Spleen (tissue), 11 donors: ENCODE measurements at regions not wholly inside any gene's neighbourhood (a gene's known extent, or its start where the extent isn't known, plus 50 kb on each side); places are given as distances from the start of the nearest gene placed in this dataset.

Experiments
- DNase-seq: peaks from one replicate; pipeline ENCODE4 v3.0.0-alpha.2; 2020
- H3K27ac ChIP-seq, 8 donors: fragments of 200-600 bp; sonication (generic) in 7 of 8; 1 replicate in 4 of 8; 2 replicates in 4 of 8; pipeline versions ENCODE4 v1.5.0 to v1.8.0; 2016 to 2021; ENCODE audit warnings: inconsistent platforms in 4 of 8, mild to moderate bottlenecking in 4 of 8, moderate library complexity in 1 of 8
- H3K27me3 ChIP-seq, 7 donors: fragments of 200-600 bp; sonication (generic) in 6 of 7; replicated peaks in 1 of 7; 1 replicate in 4 of 7; 2 replicates in 3 of 7; pipeline versions ENCODE4 v1.5.0 to v1.8.0; 2016 to 2021; ENCODE audit warnings: inconsistent platforms in 3 of 7, mild to moderate bottlenecking in 1 of 7
- H3K36me3 ChIP-seq, 6 donors: fragments of 200-600 bp; sonication (generic) in 5 of 6; 1 replicate in 4 of 6; 2 replicates in 2 of 6; pipeline versions ENCODE4 v1.5.0 to v1.8.0; 2016 to 2021; ENCODE audit warnings: inconsistent platforms in 2 of 6
- H3K4me1 ChIP-seq, 6 donors: fragments of 200-600 bp; sonication (generic) in 5 of 6; 1 replicate in 3 of 6; 2 replicates in 3 of 6; pipeline versions ENCODE4 v1.5.0 to v1.8.0; 2016 to 2021; ENCODE audit warnings: inconsistent platforms in 3 of 6
- H3K4me3 ChIP-seq, 8 donors: fragments of 200-600 bp; sonication (generic) in 7 of 8; 1 replicate in 4 of 8; 2 replicates in 4 of 8; pipeline versions ENCODE4 v1.5.0 to v1.8.0; 2016 to 2021; ENCODE audit warnings: inconsistent platforms in 4 of 8, mild to moderate bottlenecking in 4 of 8, moderate library complexity in 2 of 8
- H3K9me3 ChIP-seq, 8 donors: fragments of 200-600 bp; sonication (generic) in 7 of 8; 1 replicate in 4 of 8; 2 replicates in 4 of 8; pipeline versions ENCODE4 v1.5.0 to v1.8.0; 2016 to 2021; ENCODE audit warnings: inconsistent platforms in 4 of 8
- POLR2A ChIP-seq, 3 donors: fragments of 450-650 bp; IDR thresholded peaks; one replicate each; pipeline ENCODE4 v1.5.1; 2017; ENCODE audit warnings: antibody characterized with exemption in 3 of 3, mild to moderate bottlenecking in 1 of 3
- POLR2AphosphoS5 ChIP-seq, 3 donors: sonication (generic); formaldehyde crosslinking; IDR thresholded peaks; one replicate each; pipeline ENCODE4 v1.5.1; 2017; ENCODE audit warnings: antibody characterized with exemption in 3 of 3
- WGBS, 5 donors: extraction: QIAGEN DNeasy Blood & Tissue Kit in 3 of 5; methylation state at CpG; one replicate each; pipeline versions ENCODE4 v1.1.5 to v1.1.7; 2013 to 2018; 5-methylcytosine and 5-hydroxymethylcytosine counted together
- intact Hi-C: fragments of 100-400 bp; cut with DNase I; formaldehyde crosslinking; loops from one replicate; pipeline ENCODE4 v1.15.0; 2023; ENCODE audit warnings: low total_unique reads
- TF ChIP-seq, protein P1 (sequence below), 11 experiments: fragments of 200-600 bp in 7 of 11; fragments of 450-650 bp in 4 of 11; sonication (generic) in 4 of 11; IDR thresholded peaks in 8 of 11; conservative IDR thresholded peaks in 3 of 11; 1 replicate in 7 of 11; 2 replicates in 4 of 11; pipeline versions ENCODE4 v1.4.0 to v1.8.0; 2016 to 2021; ENCODE audit warnings: antibody characterized with exemption in 11 of 11, inconsistent platforms in 4 of 11, mild to moderate bottlenecking in 1 of 11
- donor health status: healthy with polysubstance abuse.
- donor health status: DM: no; HTN: no; CAD: no; lungs with moderate emphysema.
- donor health status: DM: no; HTN: no; CAD: no.
- donor health status: Bipolar disorder and iron deficiency.
- donor health status: healthy.
- donor health status: DM: no; HTN: no; CAD: no.
- donor health status: DM: yes; HTN: yes; CAD: no.

DNA sequence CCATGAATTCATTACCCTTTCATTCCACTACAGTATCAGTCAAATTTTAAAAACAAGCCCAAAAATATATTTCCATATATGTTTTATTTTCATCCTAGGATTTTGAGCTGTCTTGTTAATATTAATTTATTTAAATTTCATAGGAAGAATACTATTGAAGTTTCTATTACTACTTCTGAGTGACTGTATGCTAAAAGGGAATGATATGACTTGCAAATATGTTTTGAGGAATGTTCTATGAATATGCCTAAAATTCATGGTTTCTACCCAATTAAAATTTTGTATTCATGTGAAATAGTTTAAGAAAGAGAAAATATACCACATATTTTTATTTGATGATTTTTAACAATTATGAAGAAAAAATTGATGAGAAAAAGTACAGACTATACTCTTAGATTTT is 52.9 kb upstream of the BACH1 start:
- Histone ChIP-seq H3K4me1 (peaks cover 0 to 20% (median 4%) of the 10 kb centered on the region in 6 donors), H3K4me3 (no peak overlapping the region), H3K27ac (peak overlapping the region in 1 of 8 donors; percentile 26), H3K27me3 (no peaks in the 10 kb centered on the region), H3K36me3 (no peaks in the 10 kb centered on the region), H3K9me3 (no peaks in the 10 kb centered on the region)
- intact Hi-C loops = no loop called here
- no peak for TF ChIP-seq POLR2A (IDR thresholded peaks at IDR 0.05)
- TF ChIP-seq, protein P1, sequence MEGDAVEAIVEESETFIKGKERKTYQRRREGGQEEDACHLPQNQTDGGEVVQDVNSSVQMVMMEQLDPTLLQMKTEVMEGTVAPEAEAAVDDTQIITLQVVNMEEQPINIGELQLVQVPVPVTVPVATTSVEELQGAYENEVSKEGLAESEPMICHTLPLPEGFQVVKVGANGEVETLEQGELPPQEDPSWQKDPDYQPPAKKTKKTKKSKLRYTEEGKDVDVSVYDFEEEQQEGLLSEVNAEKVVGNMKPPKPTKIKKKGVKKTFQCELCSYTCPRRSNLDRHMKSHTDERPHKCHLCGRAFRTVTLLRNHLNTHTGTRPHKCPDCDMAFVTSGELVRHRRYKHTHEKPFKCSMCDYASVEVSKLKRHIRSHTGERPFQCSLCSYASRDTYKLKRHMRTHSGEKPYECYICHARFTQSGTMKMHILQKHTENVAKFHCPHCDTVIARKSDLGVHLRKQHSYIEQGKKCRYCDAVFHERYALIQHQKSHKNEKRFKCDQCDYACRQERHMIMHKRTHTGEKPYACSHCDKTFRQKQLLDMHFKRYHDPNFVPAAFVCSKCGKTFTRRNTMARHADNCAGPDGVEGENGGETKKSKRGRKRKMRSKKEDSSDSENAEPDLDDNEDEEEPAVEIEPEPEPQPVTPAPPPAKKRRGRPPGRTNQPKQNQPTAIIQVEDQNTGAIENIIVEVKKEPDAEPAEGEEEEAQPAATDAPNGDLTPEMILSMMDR (IDR thresholded peaks at IDR 0.05 in 8 of 11, conservative IDR thresholded peaks at IDR 0.05 in 3 of 11) = no peak
- no peak for DNase-seq

DNA sequence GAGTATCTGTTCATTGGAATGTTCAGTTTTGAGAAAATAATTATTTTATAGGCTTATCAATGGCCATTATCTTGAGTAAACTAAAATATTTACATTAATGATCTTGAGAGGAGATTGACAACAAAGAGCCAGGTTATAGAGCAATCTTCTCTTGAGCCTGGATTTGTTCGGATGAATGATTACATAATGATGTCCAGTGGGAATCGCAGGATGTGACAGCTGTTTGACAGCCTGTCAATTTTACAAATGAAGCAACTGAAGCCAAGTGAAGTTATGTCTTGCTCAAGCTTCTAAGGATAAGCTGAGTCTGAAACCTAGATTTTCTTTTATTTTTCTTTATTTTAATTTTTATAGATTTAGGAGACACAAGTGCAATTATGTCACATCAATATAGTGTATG is 52.1 kb upstream of the BACH1 start:
- TF ChIP-seq POLR2A (IDR thresholded peaks at IDR 0.05) (no peak), POLR2AphosphoS5 (IDR thresholded peaks at IDR 0.05) (no peak)
- TF ChIP-seq, protein P1 (IDR thresholded peaks at IDR 0.05 in 8 of 11, conservative IDR thresholded peaks at IDR 0.05 in 3 of 11) = no peak
- WGBS, 5 donors = 84 to 97% (median 94%) methylated on average over 2 of the region's 2 CpGs
- no peak for DNase-seq

DNA sequence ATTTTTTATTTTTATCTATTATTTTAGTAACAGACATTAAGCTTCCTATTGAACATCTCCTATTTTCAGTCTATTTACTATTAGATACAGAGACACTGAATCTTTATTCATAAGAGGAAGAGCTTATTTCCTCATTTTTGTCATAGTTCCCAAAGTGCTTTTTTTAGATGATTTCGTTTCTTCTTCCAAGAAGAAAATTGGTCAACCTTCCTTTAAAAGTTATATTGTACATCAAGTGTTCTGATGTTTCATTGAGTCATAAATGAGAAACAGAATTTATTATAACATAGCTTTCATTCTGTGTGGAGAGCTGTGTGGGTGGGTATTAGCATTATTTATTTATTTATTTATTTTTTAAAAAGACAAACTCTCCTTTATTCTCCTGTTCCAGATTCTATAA is 50.6 kb upstream of the BACH1 start:
- H3K27ac ChIP-seq = peak overlapping the region in 4 of 8 donors; percentile 9 to 65 (median 48)
- WGBS, 5 donors = 1 to 9% (median 5%) methylated on average over 1 of the region's 1 CpG
- H3K9me3 ChIP-seq = peaks cover 0 to 10% (median 4%) of the 10 kb centered on the region in 8 donors
- DNase-seq = no peak
- H3K36me3 ChIP-seq = no peaks in the 10 kb centered on the region
- no peaks in the 10 kb centered on the region for H3K27me3 ChIP-seq
- TF ChIP-seq, protein P1 (IDR thresholded peaks at IDR 0.05 in 8 of 11, conservative IDR thresholded peaks at IDR 0.05 in 3 of 11) = no peak
- no peak for TF ChIP-seq POLR2AphosphoS5 (IDR thresholded peaks at IDR 0.05)
- no peak for TF ChIP-seq POLR2A (IDR thresholded peaks at IDR 0.05)
- intact Hi-C loops = no loop called here
- peaks cover 0 to 20% (median 4%) of the 10 kb centered on the region in 6 donors for H3K4me1 ChIP-seq
- no peak overlapping the region for H3K4me3 ChIP-seq

More for the DNA sequence above, 52.1 kb upstream of the BACH1 start:
- Histone ChIP-seq H3K9me3 (no peaks in the 10 kb centered on the region), H3K4me1 (peaks cover 0 to 20% (median 4%) of the 10 kb centered on the region in 6 donors), H3K27me3 (no peaks in the 10 kb centered on the region), H3K4me3 (no peak overlapping the region), H3K27ac (no peak overlapping the region), H3K36me3 (no peaks in the 10 kb centered on the region)
- intact Hi-C loops = no loop called here
